GM04504 (cell line): ENCODE measurements at regions not wholly inside any gene's neighbourhood (a gene's known extent, or its start where the extent isn't known, plus 50 kb on each side); places are given as distances from the start of the nearest gene placed in this dataset.
"Not testable (repeated sequence)": the region's sequence is repeated elsewhere in the genome, so short reads cannot be mapped to it uniquely, and the experiment has no call there.

Source experiments
- DNase-seq: peaks from one replicate; pipeline ENCODE4 v3.0.0-alpha.2; 2012; ENCODE audit warnings: low read depth

DNA sequence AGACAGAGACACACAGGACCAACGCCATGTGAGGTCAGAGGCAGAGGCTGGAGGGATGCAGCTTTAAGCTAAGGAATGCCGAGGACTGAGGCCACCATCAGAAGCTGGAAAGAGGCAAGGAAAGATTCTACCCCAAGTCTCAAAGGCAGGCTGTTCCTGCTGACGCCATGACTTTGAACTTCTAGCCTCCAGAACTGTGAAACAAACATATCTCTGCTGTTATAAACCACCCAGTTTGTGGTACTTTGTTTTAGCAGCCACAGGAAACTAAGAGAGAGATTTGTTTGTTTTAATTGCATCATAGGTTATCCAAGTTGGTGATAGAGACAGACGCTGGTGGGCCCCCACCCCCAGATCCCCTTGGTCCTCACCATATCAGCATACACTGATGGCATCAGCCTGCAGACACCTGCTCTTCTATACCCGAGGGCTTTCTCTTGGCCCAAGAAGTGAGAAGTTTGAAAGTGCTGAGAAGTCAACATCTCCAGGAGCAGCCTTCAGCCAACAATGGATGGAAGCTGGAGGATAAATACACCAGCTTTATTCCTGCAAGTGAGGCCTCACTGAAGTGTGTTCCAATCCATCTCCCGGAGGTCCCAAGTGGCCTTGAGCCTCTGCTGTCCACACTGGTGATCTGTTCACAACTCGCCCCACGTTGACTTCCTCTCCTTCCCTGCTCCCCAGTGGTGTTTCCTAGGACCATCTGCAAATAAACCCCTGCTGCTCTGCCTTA lies 154.7 kb downstream of the BTBD3 start:
- DNase-seq, result no peak

DNA sequence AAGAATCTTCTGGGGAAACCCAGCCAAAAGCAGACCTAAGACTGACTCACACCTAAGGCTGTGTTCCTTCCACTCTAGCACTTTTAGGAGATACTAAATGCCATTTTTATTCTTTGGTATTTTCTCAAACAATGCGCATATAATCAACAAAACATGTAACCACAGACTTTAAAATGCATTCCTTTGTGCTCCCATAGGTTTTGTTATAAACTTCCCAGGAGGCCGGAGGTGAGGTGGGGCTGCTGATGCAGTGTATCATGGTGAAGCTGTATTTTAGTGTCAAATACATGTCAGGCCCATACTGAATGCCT lies 155.2 kb downstream of the BTBD3 start:
- DNase-seq, result no peak

DNA sequence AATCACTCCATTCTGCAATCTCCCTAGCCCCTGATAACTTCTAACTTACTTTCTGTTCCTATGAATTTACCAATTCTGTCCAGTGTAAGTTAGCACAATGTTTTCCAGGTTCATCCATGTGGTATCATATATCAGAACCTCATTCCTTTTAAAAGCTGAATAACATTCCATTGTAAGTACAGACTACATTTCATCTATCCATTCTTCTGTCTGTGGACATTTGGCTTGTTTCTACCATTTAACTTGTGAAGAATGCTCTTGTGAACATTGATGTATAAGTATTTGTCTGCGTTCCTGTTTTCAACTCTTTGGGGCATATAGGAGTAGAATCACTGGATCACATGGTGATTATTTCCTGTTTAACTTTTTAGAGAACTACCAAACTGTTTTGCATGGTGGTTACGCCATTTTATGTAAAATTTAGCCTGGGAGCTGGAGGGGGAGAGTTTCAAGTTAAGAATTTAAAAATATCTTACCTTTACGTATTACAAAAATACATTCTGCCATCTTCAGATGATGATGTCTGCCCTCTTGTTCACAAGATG lies 156.5 kb downstream of the BTBD3 start:
- no peak for DNase-seq

DNA sequence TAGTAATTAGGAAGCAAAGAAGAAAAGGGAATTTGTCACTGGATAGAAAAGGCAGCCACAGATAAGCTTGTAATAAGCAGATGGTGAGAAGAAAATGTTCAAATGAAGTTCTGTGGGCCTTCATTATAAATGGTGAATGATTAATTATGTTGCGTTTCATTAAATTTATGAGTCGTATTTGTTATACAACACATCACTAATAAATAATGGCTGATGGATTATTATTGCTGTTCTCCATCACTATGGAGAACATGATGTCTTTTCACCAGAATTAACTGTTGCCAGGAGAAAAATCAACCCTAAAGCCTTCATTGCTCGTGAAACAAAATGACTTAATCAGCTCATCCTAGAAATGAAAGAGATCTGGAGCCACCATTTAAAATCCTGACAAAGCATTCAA lies 158.5 kb downstream of the BTBD3 start:
- no peak for DNase-seq

DNA sequence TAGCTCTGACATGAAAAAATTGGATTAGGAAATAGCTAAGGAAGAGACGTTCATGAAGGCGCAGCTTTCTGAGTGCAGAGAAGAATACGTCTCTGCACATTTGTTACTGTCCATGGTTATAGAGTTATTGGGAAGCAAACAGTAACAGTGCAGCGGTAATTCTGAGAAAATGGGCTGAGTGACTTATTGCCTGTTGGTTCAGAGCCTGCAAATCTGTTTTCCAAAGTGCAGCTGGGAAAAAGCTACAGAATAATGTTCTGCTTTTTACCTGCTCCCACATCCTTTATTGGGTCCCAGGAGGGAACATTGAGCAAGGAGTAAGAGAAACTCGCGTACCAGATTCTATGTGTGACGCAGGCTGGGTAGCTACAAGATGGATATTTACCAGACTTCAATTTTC lies 160.2 kb downstream of the BTBD3 start:
- no peak for DNase-seq

DNA sequence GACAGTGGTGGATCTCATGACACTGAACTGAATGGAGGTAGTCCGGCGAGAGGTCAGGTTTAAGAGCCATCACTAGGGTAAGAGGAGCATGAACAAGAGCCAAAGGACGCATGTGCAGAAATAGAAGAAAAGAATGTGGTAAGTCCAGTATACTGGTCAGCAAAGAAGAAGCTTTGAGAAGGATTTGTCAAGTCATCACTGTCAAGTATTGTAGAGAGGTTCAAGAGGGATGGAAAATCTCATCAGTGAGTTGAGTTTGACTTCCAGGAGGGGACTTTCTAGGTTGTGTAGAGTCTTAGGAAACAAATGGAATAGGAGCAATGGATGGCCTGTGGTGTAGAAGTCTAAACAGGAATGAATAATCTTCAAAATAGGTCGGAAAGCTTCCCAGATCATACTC lies 161.8 kb downstream of the BTBD3 start:
- DNase-seq, result no peak

DNA sequence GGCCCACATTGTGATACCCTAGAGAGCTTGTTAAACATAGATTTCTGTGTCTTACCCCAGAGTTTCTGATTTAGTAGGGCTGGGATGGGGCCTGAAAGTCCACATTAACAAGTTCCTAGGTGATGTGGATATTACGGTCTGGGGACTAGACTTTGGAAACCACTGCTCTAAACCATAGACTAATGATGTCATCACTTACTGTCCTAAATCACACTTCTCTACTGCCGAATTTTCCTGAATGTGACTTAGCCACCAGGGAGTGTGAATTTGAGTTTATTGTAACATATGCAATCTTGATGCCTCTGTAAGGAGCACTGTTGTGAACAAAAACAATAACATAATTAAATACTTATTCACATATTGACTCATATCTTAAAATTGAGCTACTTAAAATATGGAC lies 165.6 kb downstream of the BTBD3 start:
- no peak for DNase-seq

DNA sequence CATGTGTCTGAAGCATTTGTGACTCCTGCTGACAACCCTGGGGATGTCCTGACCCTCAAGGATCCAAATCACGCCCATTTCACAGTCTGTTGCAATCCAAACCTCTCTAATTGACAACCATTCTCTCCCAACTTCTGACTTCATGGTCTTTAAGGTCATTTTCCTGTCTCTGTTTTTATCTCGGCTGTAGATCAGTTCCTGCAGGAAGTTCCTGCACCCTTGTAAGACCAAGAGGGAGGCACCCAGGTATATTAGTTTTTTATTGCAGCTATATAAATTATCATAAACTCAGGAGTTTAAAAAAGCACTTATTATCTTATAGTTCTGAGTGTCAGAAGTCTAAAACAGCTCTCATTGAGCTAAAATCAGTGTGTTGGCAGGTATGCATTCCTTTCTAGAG lies 166.8 kb downstream of the BTBD3 start:
- DNase-seq, result no peak

DNA sequence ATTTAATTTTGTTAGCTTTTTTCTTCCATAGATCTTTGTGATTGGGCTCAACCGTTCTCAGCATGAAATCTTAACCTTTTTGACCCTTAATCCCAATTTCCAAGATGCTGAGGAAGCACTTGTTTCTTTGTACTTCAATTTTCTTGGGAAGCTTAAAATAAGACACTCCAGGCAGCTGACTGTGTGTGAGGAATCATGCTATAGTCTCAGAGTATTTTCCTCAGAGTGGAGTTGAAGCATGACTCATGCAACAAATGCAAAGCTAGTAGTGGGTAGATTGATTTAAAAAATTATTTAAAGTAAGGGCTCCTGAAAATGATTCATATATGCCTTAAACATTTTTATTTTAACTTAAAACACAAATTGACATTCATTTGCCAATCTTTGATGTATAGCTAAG lies 168.7 kb downstream of the BTBD3 start:
- no peak for DNase-seq

DNA sequence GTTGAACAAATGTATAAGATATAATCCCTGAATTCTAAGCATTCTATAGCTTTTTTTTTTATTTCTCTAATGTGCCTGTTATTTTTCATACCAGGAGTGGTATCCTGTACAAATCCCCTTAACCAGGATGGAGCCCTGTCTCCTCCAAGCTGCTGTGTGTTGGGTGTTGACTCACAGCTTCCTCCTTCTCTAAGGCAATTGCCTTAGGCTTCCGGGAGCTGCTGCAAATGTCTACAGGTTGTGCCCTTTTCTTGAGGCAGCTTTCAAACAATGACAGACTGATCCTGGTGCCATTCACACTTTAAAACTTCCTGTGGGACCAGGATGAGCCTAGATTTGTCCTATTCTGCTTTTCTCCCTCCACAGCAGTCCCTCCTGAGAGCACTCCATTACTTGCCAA lies 173.2 kb downstream of the BTBD3 start:
- DNase-seq, result no peak

DNA sequence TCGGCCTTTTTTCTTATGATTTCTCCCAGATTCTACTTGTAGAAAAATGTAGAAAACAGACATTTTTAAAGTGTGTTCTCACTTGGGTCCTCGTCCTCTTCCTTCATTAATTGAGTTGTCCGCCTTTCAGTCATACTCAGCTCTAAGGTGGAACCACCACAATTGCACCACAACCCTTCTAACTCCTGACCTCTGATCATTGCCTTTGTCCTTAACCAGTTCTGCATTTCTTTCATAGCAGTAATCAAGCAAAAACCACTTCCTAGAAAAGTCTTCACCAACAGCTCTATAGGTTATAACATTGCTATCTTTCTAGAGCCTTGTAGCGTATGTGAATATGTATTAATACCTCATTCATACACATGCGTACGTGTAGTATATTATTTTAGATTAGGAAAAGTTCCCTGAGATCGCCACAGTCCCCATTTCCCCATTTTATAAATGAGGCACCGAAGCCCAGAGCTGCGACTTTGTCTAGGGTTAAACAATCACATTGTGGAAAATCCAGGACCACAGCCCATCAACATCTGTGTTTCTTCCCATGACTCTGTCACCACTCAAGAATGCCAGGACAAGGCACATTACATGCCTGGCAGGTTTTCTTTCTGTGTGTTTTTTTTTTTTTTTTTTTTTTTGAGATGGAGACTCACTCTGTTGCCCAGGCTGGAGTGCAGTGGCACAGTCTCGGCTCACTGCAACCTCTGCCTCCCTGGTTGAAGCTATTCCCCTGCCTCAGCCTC lies 175.5 kb downstream of the BTBD3 start:
- no peak for DNase-seq

DNA sequence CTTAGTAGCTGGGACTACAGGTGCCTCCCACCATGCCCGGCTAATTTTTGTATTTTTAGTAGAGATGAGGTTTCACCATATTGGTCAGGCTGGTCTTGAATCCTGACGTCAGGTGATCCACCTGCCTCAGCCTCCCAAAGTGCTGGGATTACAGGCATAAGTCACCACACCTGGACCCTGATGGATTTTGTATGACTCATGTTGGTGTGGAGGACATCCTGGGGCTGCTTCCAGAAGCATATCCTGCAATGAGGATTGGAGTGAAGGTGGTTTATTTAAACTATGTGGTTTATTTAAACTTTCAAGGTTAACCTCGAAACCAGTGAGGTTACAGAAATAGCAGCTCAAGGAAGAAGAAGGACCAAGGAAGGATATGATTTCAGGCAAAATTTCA lies 176.1 kb downstream of the BTBD3 start:
- DNase-seq, result not testable (repeated sequence)

DNA sequence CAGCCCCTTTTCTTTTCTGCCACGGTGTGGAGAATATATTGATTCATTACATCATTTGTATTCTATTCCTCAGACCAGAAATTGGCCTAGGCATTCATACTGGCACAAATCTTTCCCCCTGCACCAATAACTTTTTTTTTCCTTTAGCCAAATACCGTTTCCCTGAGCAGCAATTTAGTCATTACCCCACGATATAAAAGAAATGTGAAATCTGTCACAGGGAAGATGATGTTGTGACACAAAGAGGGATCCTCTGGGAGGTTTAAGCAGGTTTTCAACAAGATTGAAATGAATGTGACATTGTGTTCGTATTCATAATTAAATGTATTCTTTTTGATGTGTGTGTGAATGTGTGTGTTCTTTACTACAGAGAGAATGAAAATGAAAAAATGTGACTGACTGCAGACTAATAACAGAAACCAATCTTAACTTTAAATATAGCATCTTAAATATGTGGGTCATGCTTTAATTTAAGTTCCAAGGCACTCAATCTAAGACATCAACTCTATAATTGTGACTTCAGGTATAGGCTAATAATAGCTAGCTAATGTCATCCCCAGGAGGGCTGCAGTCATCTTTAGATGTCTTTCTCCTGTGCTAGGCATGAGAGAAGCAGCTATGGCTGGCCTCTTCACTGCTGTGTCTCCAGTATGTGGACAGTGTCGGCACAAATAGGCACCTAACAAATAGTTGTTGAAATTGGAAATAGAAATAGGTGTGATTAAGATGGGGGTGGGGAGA lies 177.7 kb downstream of the BTBD3 start:
- no peak for DNase-seq

DNA sequence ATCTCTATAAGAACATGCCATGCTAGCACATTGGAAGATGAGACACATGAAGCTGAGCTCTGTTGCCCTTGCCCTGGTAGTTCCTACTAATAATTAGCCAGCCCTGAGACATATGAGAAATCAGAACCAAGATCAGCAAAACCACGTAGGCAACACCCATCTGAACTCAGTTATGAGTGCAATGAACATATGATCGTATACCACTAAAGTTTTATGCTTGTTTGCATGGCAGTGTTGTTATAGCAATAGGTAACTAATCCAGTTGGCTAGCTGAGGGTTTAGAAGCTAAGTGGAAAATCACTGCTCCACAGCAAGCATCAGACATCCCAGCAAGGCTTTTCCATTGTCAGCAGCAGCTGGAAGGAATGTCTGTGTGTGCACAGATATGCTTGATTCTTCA lies 180.7 kb downstream of the BTBD3 start:
- no peak for DNase-seq

DNA sequence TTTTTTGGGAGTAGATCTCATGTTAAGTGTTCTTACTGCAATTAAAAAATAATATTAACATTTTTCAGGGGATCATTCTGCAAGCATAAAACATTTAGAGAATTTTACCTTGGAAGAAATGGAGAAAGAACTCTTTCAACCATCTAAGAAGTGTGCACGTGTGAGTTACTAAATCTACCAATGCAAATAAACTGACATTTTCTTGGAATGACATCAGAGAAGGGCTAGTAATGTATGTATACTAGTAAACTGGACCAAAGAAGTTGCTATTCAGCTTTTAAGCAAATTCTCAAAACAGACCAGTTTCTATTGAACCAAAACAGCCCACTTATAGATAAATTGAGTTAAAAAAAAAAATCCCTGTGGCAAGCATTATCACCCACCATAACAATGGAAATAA lies 191.2 kb downstream of the BTBD3 start:
- DNase-seq, result no peak

DNA sequence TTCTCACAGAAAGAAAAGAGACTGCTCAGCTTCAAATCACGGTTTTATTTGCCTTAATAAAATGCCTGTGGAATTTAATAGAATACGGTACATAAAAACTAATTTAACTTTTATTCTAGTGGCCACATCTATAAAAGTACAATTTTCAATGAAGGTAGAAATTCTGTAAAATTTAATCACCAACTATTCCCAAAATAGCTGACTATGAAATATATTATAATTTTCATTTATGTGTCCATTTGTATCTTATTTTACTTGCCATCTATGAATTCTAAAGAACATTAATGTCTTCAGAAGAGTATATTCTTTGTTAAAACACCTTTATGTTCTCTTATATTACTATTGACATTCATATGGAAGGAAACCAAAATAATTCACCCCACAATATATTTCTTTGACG lies 192.6 kb downstream of the BTBD3 start:
- no peak for DNase-seq

DNA sequence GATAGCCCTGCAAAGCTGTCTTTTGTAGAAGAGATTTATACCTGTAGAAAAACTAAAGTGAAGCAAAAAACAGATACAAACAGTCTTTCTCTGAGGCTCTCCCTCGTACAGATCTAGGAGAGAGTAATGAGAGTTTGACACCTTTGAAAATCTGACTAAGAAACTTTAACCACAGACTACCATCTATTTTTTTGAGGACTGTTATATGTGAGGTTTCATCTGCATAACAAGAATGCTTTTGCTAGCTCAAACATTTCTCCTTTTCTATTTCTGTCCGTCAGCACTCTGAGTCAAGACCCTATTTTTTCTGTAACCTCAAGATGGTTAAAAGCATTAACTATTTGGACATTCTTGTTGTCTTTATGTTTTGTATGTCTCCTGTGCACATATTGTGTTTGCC lies 193.0 kb downstream of the BTBD3 start:
- no peak for DNase-seq

DNA sequence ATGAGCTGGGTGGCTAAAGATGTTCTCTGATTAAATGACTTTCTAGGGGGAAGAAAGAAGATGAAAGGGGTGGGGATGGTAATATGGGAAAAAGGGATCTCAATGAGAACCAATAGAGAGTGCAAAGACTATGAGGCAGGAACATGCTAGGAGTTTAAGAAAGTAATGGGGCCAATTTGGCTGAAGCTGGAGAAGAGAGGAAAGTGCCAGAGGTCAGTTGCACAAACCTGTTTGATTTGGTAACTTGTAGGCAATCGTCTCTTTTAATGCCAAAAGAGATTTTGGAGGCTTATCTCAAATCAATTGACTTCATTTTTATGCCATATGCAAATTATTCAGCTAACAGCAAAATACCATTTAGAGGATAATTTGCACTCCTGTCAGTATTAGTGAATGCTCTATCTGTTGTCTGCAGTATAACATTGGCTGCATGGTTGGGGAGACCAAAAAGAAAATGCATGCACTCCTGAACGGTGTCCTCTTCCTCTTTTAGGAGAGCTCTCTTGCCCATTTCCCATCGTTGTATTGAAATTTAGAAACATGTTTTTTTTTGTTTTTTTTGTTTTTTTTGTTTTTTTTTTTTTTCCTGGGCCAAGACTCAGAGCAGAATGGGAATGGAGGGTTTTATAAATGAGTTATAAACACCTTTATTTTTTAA lies 193.9 kb downstream of the BTBD3 start:
- DNase-seq, result no peak

DNA sequence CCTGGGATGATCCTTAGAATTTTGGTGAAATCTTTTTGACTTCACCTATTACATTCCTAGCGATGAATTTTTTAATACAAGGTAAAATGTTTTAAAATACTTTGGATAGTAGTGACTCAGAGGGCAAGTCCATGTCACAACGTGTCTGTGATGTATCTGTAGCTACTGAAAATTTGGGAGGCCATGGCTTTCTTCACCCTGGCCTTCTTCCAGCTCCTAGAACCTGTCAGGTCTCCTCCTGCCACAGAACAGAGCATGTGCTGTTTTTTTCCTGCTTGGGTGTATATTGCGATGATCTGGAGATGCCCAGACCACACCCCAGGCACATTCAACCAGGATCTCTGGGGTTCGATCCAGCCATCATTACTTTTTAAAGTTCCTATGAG lies 194.4 kb downstream of the BTBD3 start:
- DNase-seq, result no peak

DNA sequence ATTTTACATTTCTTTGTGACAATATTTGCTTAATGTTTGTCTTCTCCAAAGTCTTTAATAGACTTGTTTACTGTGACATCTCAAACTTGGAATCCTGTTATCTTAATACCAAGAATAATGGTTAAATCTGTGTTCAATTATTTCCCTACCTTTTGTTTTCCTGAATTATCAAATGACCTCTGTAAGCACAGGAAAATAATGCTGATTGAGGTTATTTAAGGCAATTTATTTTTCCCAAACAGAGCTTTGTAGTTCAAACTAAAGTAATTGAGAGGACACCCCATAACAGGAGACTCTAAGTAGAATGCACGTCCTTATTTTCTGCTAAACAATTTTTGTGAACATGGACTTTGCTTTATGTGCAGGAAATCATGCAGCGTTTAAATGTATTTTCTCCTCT lies 195.0 kb downstream of the BTBD3 start:
- DNase-seq, result no peak

DNA sequence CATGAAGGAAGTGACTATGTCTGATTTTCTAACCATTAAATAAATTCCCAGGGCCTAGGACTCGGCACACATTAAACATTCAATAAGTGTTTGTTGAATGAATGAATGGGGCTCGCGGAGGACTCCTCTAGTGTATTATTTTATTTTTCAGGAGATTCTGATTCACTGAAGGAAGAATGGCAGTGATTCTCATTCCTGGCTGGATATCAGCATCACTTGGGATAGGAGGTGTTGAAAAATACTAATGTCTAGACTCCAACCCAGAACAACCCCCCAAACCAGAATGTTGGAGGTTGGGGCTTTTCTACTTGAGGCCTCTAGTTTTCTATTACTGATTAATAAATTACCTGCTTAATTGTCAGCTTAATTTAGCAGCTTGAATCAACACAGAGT lies 195.4 kb downstream of the BTBD3 start:
- no peak for DNase-seq

DNA sequence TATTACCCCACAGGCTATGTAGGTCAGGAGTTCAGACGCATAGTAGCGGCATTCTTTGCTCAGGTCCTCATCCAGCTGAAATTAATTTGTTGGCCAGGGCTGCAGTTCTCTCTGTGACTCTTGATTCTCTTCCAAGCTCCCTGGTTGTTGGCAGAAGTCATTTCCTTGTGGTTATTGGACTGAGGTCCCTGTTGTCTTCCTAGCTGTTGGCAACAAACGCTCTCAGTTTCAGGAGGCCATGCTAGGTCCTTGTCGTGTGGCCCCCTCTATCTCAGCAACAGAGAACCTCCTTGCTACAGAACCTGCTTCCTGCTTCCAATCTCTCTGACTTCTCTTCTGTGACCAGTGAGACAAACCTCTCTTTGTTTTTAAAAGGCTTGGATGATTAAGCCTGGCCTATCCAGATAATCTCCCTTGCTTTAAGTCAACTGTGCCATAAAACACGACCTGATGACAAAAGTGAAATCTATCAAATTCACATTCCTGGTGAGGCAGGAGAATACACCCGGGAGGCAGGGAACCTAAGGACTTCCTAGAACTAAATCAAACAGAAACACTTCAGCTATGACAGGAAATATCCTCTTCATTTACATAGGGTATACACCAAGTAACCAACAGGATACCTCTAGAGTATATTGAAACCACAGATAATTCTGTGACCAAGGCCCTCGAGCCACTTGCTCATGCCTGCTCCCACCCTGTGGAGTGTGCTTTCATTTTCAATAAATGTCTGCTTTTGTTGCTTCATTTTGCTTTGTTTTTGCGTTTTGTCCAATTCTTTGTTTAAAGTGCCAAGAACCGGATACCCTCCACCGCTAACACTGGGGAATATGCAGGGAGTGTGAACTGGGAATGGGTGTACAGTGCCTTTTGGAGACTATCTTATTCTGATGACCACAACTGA lies 196.0 kb downstream of the BTBD3 start:
- peak; percentile 51 for DNase-seq
